ENCODE measurements at regions not wholly inside any gene's neighbourhood (a gene's known extent, or its start where the extent isn't known, plus 50 kb on each side); places are given as distances from the start of the nearest gene placed in this dataset.
"Not testable (repeated sequence)": the region's sequence is repeated elsewhere in the genome, so short reads cannot be mapped to it uniquely, and the experiment has no call there.

DNA sequence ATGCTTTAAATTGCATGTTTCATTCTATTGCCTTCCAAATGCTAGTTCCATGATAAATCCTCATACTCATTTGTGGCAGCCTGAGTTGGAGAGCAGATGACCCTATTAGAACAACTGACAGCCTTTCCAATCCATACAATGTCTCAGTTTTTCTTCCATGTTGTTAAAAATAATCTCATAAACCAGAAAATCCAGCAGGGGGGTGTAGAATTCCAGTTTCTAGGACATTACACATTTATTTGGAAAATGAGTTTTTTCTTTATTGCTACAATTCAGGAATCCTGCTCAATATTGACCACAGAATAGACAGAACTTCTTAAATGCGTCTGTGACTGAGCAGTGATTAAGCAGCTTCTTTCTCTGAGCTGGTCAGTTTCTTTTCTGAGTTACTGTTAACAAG is 174.2 kb upstream of the ATP10A start:
- CTCF ChIA-PET, result no interaction called here

DNA sequence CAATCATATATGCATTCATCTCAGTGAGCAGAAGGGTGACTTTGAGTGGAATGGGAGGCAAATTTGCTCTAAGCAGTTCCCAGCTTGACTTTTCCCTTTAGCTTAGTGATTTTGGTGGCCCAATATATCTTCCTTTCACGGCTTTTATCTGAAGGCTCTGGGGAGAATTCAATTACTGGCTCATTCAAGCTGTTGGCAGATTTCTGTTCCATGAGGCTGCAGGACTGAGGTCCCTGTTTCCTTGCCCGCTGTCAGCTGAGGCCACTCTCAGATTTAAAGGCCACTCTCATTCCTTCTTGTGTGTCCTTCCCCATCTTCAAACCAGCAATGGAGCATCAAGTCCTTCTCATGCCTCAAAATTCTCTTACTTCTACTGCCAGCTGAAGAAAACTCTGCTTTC is 170.4 kb upstream of the ATP10A start:
- no peak for DNase-seq (ENCODE audit: extremely low spot score)

More for the DNA sequence above, 174.2 kb upstream of the ATP10A start:
- TF ChIP-seq, protein P1, sequence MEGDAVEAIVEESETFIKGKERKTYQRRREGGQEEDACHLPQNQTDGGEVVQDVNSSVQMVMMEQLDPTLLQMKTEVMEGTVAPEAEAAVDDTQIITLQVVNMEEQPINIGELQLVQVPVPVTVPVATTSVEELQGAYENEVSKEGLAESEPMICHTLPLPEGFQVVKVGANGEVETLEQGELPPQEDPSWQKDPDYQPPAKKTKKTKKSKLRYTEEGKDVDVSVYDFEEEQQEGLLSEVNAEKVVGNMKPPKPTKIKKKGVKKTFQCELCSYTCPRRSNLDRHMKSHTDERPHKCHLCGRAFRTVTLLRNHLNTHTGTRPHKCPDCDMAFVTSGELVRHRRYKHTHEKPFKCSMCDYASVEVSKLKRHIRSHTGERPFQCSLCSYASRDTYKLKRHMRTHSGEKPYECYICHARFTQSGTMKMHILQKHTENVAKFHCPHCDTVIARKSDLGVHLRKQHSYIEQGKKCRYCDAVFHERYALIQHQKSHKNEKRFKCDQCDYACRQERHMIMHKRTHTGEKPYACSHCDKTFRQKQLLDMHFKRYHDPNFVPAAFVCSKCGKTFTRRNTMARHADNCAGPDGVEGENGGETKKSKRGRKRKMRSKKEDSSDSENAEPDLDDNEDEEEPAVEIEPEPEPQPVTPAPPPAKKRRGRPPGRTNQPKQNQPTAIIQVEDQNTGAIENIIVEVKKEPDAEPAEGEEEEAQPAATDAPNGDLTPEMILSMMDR (IDR thresholded peaks at IDR 0.05; ENCODE audit: control extremely low read depth, extremely low read depth, low read depth, missing control alignments), result no peak
- POLR2A ChIA-PET, result no interaction called here
- no peak for DNase-seq (ENCODE audit: extremely low spot score)

GRCh38 chr15:26032162-26032846 is 169.2 kb upstream of the ATP10A start:
- TF ChIP-seq, protein P1 (IDR thresholded peaks at IDR 0.05; ENCODE audit: control extremely low read depth, extremely low read depth, low read depth, missing control alignments), result no peak
- POLR2A ChIA-PET, result no interaction called here
- no peak for DNase-seq (ENCODE audit: extremely low spot score)
- CTCF ChIA-PET, result no interaction called here

More for the DNA sequence above, 170.4 kb upstream of the ATP10A start:
- ChIA-PET POLR2A (no interaction called here), CTCF (no interaction called here)
- TF ChIP-seq, protein P1 (IDR thresholded peaks at IDR 0.05; ENCODE audit: control extremely low read depth, extremely low read depth, low read depth, missing control alignments), result no peak

GRCh38 chr15:26029586-26029985 is 166.5 kb upstream of the ATP10A start:
- DNase-seq (ENCODE audit: extremely low spot score); CTCF ChIA-PET; POLR2A ChIA-PET: not testable (repeated sequence)

DNA sequence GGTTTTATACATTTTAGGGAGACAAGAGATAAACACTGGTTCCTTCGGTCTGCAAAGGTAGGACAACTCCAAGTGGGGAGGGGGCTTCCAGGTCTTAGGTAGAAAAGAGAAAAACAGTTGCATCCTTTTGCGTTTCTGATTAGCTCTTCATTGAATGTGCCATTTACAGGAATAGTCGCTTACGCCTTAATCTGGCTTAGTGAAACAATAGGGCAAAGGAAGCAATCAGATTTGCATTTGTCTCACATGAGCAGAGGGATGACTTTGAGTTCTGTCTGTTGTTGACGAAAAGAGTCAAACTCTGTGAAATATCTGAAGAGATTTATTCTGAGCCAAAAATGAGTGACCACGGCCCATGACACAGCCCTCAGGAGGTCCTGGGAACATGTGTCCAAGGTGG is 166.0 kb upstream of the ATP10A start:
- TF ChIP-seq, protein P1 (IDR thresholded peaks at IDR 0.05; ENCODE audit: control extremely low read depth, extremely low read depth, low read depth, missing control alignments), result no peak
- POLR2A ChIA-PET, result no interaction called here

DNA sequence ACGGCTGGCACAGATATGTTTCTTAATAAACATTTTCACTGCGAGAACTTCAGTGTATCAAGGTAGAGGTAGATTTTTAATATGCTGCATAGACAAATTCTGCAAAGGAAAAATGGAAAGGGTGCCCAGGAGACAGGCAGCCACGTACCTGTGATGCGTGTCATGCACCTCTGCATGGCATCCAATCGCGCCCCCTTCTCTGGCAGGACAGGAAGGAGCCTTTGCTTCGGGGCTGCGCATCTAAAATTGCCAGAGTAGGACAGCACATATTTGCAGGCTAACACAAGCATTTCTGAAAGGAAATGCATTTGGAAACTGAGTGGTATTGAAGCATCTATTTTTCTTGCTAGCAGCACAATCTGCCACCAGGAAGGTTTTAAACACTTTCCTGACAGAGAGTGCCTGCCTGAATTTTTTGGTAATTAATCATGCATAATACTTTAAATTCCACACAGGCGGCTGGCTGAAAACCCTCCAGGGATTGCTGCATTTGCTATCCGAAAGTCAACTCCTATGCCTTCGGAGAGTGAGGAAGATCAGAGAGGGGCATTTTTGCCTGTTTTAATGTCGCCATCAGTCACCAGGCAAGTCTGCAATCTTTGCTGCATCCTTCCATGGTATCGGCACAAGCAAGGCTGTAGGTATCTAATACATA is 165.1 kb upstream of the ATP10A start:
- POLR2A ChIA-PET, result no interaction called here
- CTCF ChIA-PET, result no interaction called here
- TF ChIP-seq, protein P1 (IDR thresholded peaks at IDR 0.05; ENCODE audit: control extremely low read depth, extremely low read depth, low read depth, missing control alignments), result no peak
- no peak for DNase-seq (ENCODE audit: extremely low spot score)

More for the DNA sequence above, 166.0 kb upstream of the ATP10A start:
- no peak for DNase-seq (ENCODE audit: extremely low spot score)
- CTCF ChIA-PET, result no interaction called here

DNA sequence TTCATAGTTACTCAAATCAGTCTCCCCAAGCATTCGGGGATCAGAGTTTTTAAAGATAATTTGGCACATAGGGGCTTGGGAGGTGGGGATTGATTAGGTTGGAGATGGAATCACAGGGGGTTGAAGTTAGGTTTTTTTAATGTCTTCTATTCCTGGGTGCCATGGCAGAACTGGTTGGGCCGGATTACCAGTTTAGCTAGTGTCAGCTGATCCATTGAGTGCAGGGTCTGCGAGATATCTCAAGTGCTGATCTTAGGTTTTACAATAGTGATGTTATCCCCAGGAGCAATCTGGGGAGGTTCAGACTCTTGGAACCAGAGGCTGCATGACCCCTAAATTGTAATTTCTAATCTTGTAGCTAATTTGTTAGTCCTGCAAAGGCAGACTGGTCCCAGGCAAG is 163.5 kb upstream of the ATP10A start:
- POLR2A ChIA-PET, result not testable (repeated sequence)
- CTCF ChIA-PET, result interaction anchor here (0.9 kb wide), 1 partner anchor 18 kb away, joined by 4 read pairs; no protein-coding TSS in a partner anchor

More for the DNA sequence above, 163.5 kb upstream of the ATP10A start:
- DNase-seq (ENCODE audit: extremely low spot score), result not testable (repeated sequence)
